ENCODE measurements at regions not wholly inside any gene's neighbourhood (a gene's known extent, or its start where the extent isn't known, plus 50 kb on each side); places are given as distances from the start of the nearest gene placed in this dataset.
"Not testable (repeated sequence)": the region's sequence is repeated elsewhere in the genome, so short reads cannot be mapped to it uniquely, and the experiment has no call there.

GRCh38 chr5:143923634-143924266, 111.8 kb downstream of the HMHB1 start:
- Mint-ChIP-seq H3K4me1 (peaks cover 3% of the 10 kb centered on the region), H3K9me3 (no peaks in the 10 kb centered on the region), H3K27ac (no peak overlapping the region), H3K36me3 (no peaks in the 10 kb centered on the region), H3K4me3 (no peak overlapping the region), H3K27me3 (no peaks in the 10 kb centered on the region)

GRCh38 chr5:143924311-143924978, 112.5 kb downstream of the HMHB1 start:
- H3K9me3 Mint-ChIP-seq: no peaks in the 10 kb centered on the region
- no peaks in the 10 kb centered on the region for H3K27me3 Mint-ChIP-seq
- H3K4me3 Mint-ChIP-seq: no peak overlapping the region
- no peaks in the 10 kb centered on the region for H3K36me3 Mint-ChIP-seq
- H3K27ac Mint-ChIP-seq: no peak overlapping the region
- peaks cover 3% of the 10 kb centered on the region for H3K4me1 Mint-ChIP-seq

- not testable (repeated sequence) for H3K27me3 Mint-ChIP-seq, H3K4me3 Mint-ChIP-seq, H3K27ac Mint-ChIP-seq, H3K36me3 Mint-ChIP-seq, H3K4me1 Mint-ChIP-seq, H3K9me3 Mint-ChIP-seq
Observed at GRCh38 chr5:143924979-143925325, 113.0 kb downstream of the HMHB1 start.

- Mint-ChIP-seq H3K27ac (no peak overlapping the region), H3K4me1 (no peaks in the 10 kb centered on the region), H3K9me3 (peaks cover 9% of the 10 kb centered on the region)
Observed at GRCh38 chr5:143929486-143929885, 117.5 kb downstream of the HMHB1 start.

GRCh38 chr5:143930561-143930960, 118.6 kb downstream of the HMHB1 start:
- H3K27me3 Mint-ChIP-seq: peaks cover 4% of the 10 kb centered on the region
- no peak overlapping the region for H3K27ac Mint-ChIP-seq
- H3K36me3 Mint-ChIP-seq: peaks cover 2% of the 10 kb centered on the region
- no peaks in the 10 kb centered on the region for H3K4me1 Mint-ChIP-seq
- no peak overlapping the region for H3K4me3 Mint-ChIP-seq
- peaks cover 17% of the 10 kb centered on the region for H3K9me3 Mint-ChIP-seq

More at GRCh38 chr5:143929486-143929885, 117.5 kb downstream of the HMHB1 start:
- Mint-ChIP-seq H3K4me3 (no peak overlapping the region), H3K36me3 (no peaks in the 10 kb centered on the region), H3K27me3 (peaks cover 4% of the 10 kb centered on the region)

GRCh38 chr5:143931476-143931875, 119.5 kb downstream of the HMHB1 start:
- Mint-ChIP-seq H3K4me1 (no peaks in the 10 kb centered on the region), H3K27me3 (peaks cover 4% of the 10 kb centered on the region), H3K9me3 (peaks cover 21% of the 10 kb centered on the region), H3K27ac (no peak overlapping the region), H3K4me3 (no peak overlapping the region), H3K36me3 (peaks cover 2% of the 10 kb centered on the region)

- Mint-ChIP-seq H3K27ac (no peak overlapping the region), H3K9me3 (peaks cover 21% of the 10 kb centered on the region), H3K4me1 (no peaks in the 10 kb centered on the region), H3K27me3 (peaks cover 4% of the 10 kb centered on the region), H3K4me3 (no peak overlapping the region), H3K36me3 (peaks cover 2% of the 10 kb centered on the region)
Observed at GRCh38 chr5:143931986-143932385, 120.0 kb downstream of the HMHB1 start.

GRCh38 chr5:143932584-143932983, 120.6 kb downstream of the HMHB1 start:
- Mint-ChIP-seq H3K27ac (no peak overlapping the region), H3K4me1 (no peaks in the 10 kb centered on the region), H3K27me3 (peaks cover 4% of the 10 kb centered on the region), H3K4me3 (no peak overlapping the region), H3K36me3 (peaks cover 2% of the 10 kb centered on the region), H3K9me3 (peaks cover 21% of the 10 kb centered on the region)

GRCh38 chr5:143933451-143933850, 121.5 kb downstream of the HMHB1 start:
- peaks cover 21% of the 10 kb centered on the region for H3K9me3 Mint-ChIP-seq
- peaks cover 4% of the 10 kb centered on the region for H3K27me3 Mint-ChIP-seq
- H3K4me1 Mint-ChIP-seq: no peaks in the 10 kb centered on the region
- H3K36me3 Mint-ChIP-seq: peaks cover 2% of the 10 kb centered on the region
- H3K4me3 Mint-ChIP-seq: no peak overlapping the region
- H3K27ac Mint-ChIP-seq: no peak overlapping the region

- Mint-ChIP-seq H3K27ac (no peak overlapping the region), H3K4me3 (no peak overlapping the region), H3K4me1 (no peaks in the 10 kb centered on the region), H3K27me3 (peaks cover 4% of the 10 kb centered on the region), H3K9me3 (peaks cover 21% of the 10 kb centered on the region), H3K36me3 (peaks cover 2% of the 10 kb centered on the region)
Observed at GRCh38 chr5:143934821-143935220, 122.9 kb downstream of the HMHB1 start.

GRCh38 chr5:143938230-143938629, 126.3 kb downstream of the HMHB1 start:
- H3K27me3 Mint-ChIP-seq: peaks cover 4% of the 10 kb centered on the region
- no peak overlapping the region for H3K4me3 Mint-ChIP-seq
- H3K9me3 Mint-ChIP-seq: peaks cover 26% of the 10 kb centered on the region
- H3K4me1 Mint-ChIP-seq: no peaks in the 10 kb centered on the region
- no peak overlapping the region for H3K27ac Mint-ChIP-seq
- peaks cover 2% of the 10 kb centered on the region for H3K36me3 Mint-ChIP-seq

- H3K4me1 Mint-ChIP-seq: no peaks in the 10 kb centered on the region
- H3K9me3 Mint-ChIP-seq: peaks cover 15% of the 10 kb centered on the region
- no peak overlapping the region for H3K27ac Mint-ChIP-seq
- H3K36me3 Mint-ChIP-seq: peaks cover 2% of the 10 kb centered on the region
- no peak overlapping the region for H3K4me3 Mint-ChIP-seq
- H3K27me3 Mint-ChIP-seq: peaks cover 3% of the 10 kb centered on the region
Observed at GRCh38 chr5:143946837-143947236, 134.9 kb downstream of the HMHB1 start.

- Mint-ChIP-seq H3K4me1 (no peaks in the 10 kb centered on the region), H3K9me3 (peaks cover 15% of the 10 kb centered on the region), H3K27me3 (peaks cover 3% of the 10 kb centered on the region), H3K4me3 (no peak overlapping the region), H3K36me3 (peaks cover 2% of the 10 kb centered on the region), H3K27ac (no peak overlapping the region)
Observed at GRCh38 chr5:143947313-143947712, 135.4 kb downstream of the HMHB1 start.

GRCh38 chr5:143952809-143953208, 140.8 kb downstream of the HMHB1 start:
- Mint-ChIP-seq H3K4me1 (no peaks in the 10 kb centered on the region), H3K27me3 (peaks cover 3% of the 10 kb centered on the region), H3K27ac (no peak overlapping the region), H3K4me3 (no peak overlapping the region), H3K9me3 (no peaks in the 10 kb centered on the region), H3K36me3 (peaks cover 2% of the 10 kb centered on the region)

GRCh38 chr5:143953851-143954250, 141.9 kb downstream of the HMHB1 start:
- Mint-ChIP-seq H3K9me3 (no peaks in the 10 kb centered on the region), H3K36me3 (peaks cover 2% of the 10 kb centered on the region), H3K4me3 (no peak overlapping the region), H3K27ac (no peak overlapping the region), H3K4me1 (no peaks in the 10 kb centered on the region), H3K27me3 (peaks cover 3% of the 10 kb centered on the region)

- Mint-ChIP-seq H3K36me3 (no peaks in the 10 kb centered on the region), H3K27me3 (peaks cover 3% of the 10 kb centered on the region), H3K9me3 (no peaks in the 10 kb centered on the region), H3K27ac (no peak overlapping the region), H3K4me1 (no peaks in the 10 kb centered on the region), H3K4me3 (no peak overlapping the region)
Observed at GRCh38 chr5:143955141-143955540, 143.2 kb downstream of the HMHB1 start.

GRCh38 chr5:143957455-143957854, 145.5 kb downstream of the HMHB1 start:
- H3K27me3 Mint-ChIP-seq: peaks cover 3% of the 10 kb centered on the region
- H3K27ac Mint-ChIP-seq: no peak overlapping the region
- no peaks in the 10 kb centered on the region for H3K9me3 Mint-ChIP-seq
- H3K4me3 Mint-ChIP-seq: no peak overlapping the region
- H3K4me1 Mint-ChIP-seq: no peaks in the 10 kb centered on the region
- H3K36me3 Mint-ChIP-seq: no peaks in the 10 kb centered on the region
